ENCODE measurements at regions not wholly inside any gene's neighbourhood (a gene's known extent, or its start where the extent isn't known, plus 50 kb on each side); places are given as distances from the start of the nearest gene placed in this dataset.

GRCh38 chr20:7025635-7026034, 258.1 kb downstream of the BMP2 start:
- H3K18ac ChIP-seq (ENCODE audit: low read depth in 1 of 2, low read length in 2 of 2) = no peak overlapping the region

GRCh38 chr20:7029019-7029418, 261.5 kb downstream of the BMP2 start:
- no peak for DNase-seq
- no peak overlapping the region for H2AK5ac ChIP-seq (ENCODE audit: low read length, severe bottlenecking)
- H3K4me1 ChIP-seq (ENCODE audit: control insufficient read depth, insufficient read depth, low read depth, low read length) = no peaks in the 10 kb centered on the region
- no peak overlapping the region for H2BK5ac ChIP-seq (ENCODE audit: low read depth, low read length, poor library complexity, severe bottlenecking)
- H4K91ac ChIP-seq (ENCODE audit: low read length) = no peak overlapping the region
- no peak overlapping the region for H3K4me2 ChIP-seq (ENCODE audit: low read length, poor library complexity, severe bottlenecking)
- no peak overlapping the region for H2BK12ac ChIP-seq (ENCODE audit: low read length in 2 of 2)
- no peak overlapping the region for H2BK15ac ChIP-seq (ENCODE audit: low read depth, poor library complexity, severe bottlenecking)
- H2BK120ac ChIP-seq (ENCODE audit: low read depth, low read length) = no peak overlapping the region
- H3K9ac ChIP-seq (ENCODE audit: low read length) = no peak overlapping the region
- H3K4me3 ChIP-seq (ENCODE audit: insufficient read depth in 1 of 2, low read depth in 1 of 2, low read length in 2 of 2) = no peak overlapping the region
- H3K18ac ChIP-seq (ENCODE audit: low read depth in 1 of 2, low read length in 2 of 2) = no peak overlapping the region
- H3K23ac ChIP-seq (ENCODE audit: low read length in 2 of 2) = no peak overlapping the region
- H3K27ac ChIP-seq (ENCODE audit: low read length, poor library complexity, severe bottlenecking) = no peak overlapping the region
- H3K27me3 ChIP-seq (ENCODE audit: control insufficient read depth in 1 of 2, insufficient read depth in 1 of 2, low read length in 2 of 2) = no peaks in the 10 kb centered on the region
- no peak overlapping the region for H3K14ac ChIP-seq (ENCODE audit: low read length in 2 of 2)
- no peak overlapping the region for H4K8ac ChIP-seq (ENCODE audit: low read length)
- no peaks in the 10 kb centered on the region for H3K36me3 ChIP-seq (ENCODE audit: control insufficient read depth in 1 of 2, insufficient read depth in 2 of 2, low read depth in 1 of 2, low read length in 2 of 2)
- H3K4ac ChIP-seq (ENCODE audit: low read depth in 1 of 2, low read length in 2 of 2) = no peak overlapping the region
- no peaks in the 10 kb centered on the region for H3K79me1 ChIP-seq (replicated peaks; ENCODE audit: low read length, poor library complexity, severe bottlenecking)
- WGBS = 69% methylated on average over 4 of the region's 4 CpGs
- no peak overlapping the region for H2AFZ ChIP-seq (ENCODE audit: low read depth, low read length)
- no peaks in the 10 kb centered on the region for H3K9me3 ChIP-seq (ENCODE audit: control insufficient read depth, low read length)

More at GRCh38 chr20:7025635-7026034, 258.1 kb downstream of the BMP2 start:
- Histone ChIP-seq H4K91ac (ENCODE audit: low read length) (no peak overlapping the region), H3K4me1 (ENCODE audit: control insufficient read depth, insufficient read depth, low read depth, low read length) (no peaks in the 10 kb centered on the region), H3K14ac (ENCODE audit: low read length in 2 of 2) (no peak overlapping the region), H3K23ac (ENCODE audit: low read length in 2 of 2) (no peak overlapping the region), H3K27me3 (ENCODE audit: control insufficient read depth in 1 of 2, insufficient read depth in 1 of 2, low read length in 2 of 2) (no peaks in the 10 kb centered on the region), H3K9ac (ENCODE audit: low read length) (no peak overlapping the region), H2BK12ac (ENCODE audit: low read length in 2 of 2) (no peak overlapping the region), H3K4me2 (ENCODE audit: low read length, poor library complexity, severe bottlenecking) (no peak overlapping the region), H3K4ac (ENCODE audit: low read depth in 1 of 2, low read length in 2 of 2) (no peak overlapping the region), H2AK5ac (ENCODE audit: low read length, severe bottlenecking) (no peak overlapping the region), H3K79me1 (replicated peaks; ENCODE audit: low read length, poor library complexity, severe bottlenecking) (no peaks in the 10 kb centered on the region), H2BK15ac (ENCODE audit: low read depth, poor library complexity, severe bottlenecking) (no peak overlapping the region), H4K8ac (ENCODE audit: low read length) (no peak overlapping the region), H3K9me3 (ENCODE audit: control insufficient read depth, low read length) (peaks cover 9% of the 10 kb centered on the region), H3K4me3 (ENCODE audit: insufficient read depth in 1 of 2, low read depth in 1 of 2, low read length in 2 of 2) (no peak overlapping the region), H3K27ac (ENCODE audit: low read length, poor library complexity, severe bottlenecking) (no peak overlapping the region), H3K36me3 (ENCODE audit: control insufficient read depth in 1 of 2, insufficient read depth in 2 of 2, low read depth in 1 of 2, low read length in 2 of 2) (no peaks in the 10 kb centered on the region), H2AFZ (ENCODE audit: low read depth, low read length) (no peak overlapping the region), H2BK120ac (ENCODE audit: low read depth, low read length) (no peak overlapping the region), H2BK5ac (ENCODE audit: low read depth, low read length, poor library complexity, severe bottlenecking) (no peak overlapping the region)
- no peak for DNase-seq
- WGBS = no CpG with 5 or more reads among the region's 4 CpGs

DNA sequence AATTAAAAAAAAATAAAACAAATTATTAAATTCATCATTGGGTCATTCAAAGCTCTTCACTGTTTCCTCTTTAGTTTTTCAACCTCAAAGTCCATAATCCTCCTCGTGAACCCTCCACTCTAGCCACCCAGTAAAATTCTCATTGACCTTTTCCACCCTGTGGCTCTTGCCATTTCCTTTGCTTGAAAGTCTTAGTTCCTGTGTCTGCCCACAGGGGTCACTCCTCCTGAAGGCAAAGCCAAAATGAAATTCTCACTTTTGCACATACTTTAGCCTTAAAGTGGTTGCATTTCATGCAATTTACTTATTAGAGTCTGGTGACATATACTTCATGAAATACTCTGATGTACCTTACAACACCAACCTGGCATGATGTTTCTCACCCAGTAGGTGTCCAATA, 263.7 kb downstream of the BMP2 start:
- Histone ChIP-seq H3K27ac (ENCODE audit: low read length, poor library complexity, severe bottlenecking) (no peak overlapping the region), H4K8ac (ENCODE audit: low read length) (no peak overlapping the region), H2BK120ac (ENCODE audit: low read depth, low read length) (no peak overlapping the region), H3K9me3 (ENCODE audit: control insufficient read depth, low read length) (peaks cover 3% of the 10 kb centered on the region), H3K79me1 (replicated peaks; ENCODE audit: low read length, poor library complexity, severe bottlenecking) (no peaks in the 10 kb centered on the region), H2BK5ac (ENCODE audit: low read depth, low read length, poor library complexity, severe bottlenecking) (no peak overlapping the region), H3K4me1 (ENCODE audit: control insufficient read depth, insufficient read depth, low read depth, low read length) (no peaks in the 10 kb centered on the region), H3K18ac (ENCODE audit: low read depth in 1 of 2, low read length in 2 of 2) (no peak overlapping the region), H3K9ac (ENCODE audit: low read length) (no peak overlapping the region), H2BK12ac (ENCODE audit: low read length in 2 of 2) (no peak overlapping the region), H2AK5ac (ENCODE audit: low read length, severe bottlenecking) (no peak overlapping the region), H3K14ac (ENCODE audit: low read length in 2 of 2) (no peak overlapping the region), H2BK15ac (ENCODE audit: low read depth, poor library complexity, severe bottlenecking) (no peak overlapping the region), H3K23ac (ENCODE audit: low read length in 2 of 2) (no peak overlapping the region), H3K4me2 (ENCODE audit: low read length, poor library complexity, severe bottlenecking) (no peak overlapping the region), H3K27me3 (ENCODE audit: control insufficient read depth in 1 of 2, insufficient read depth in 1 of 2, low read length in 2 of 2) (no peaks in the 10 kb centered on the region), H4K91ac (ENCODE audit: low read length) (no peak overlapping the region), H3K4ac (ENCODE audit: low read depth in 1 of 2, low read length in 2 of 2) (no peak overlapping the region), H3K36me3 (ENCODE audit: control insufficient read depth in 1 of 2, insufficient read depth in 2 of 2, low read depth in 1 of 2, low read length in 2 of 2) (no peaks in the 10 kb centered on the region), H2AFZ (ENCODE audit: low read depth, low read length) (no peak overlapping the region), H3K4me3 (ENCODE audit: insufficient read depth in 1 of 2, low read depth in 1 of 2, low read length in 2 of 2) (no peak overlapping the region)
- 23% methylated on average over 1 of the region's 1 CpG for WGBS
- DNase-seq = no peak

DNA sequence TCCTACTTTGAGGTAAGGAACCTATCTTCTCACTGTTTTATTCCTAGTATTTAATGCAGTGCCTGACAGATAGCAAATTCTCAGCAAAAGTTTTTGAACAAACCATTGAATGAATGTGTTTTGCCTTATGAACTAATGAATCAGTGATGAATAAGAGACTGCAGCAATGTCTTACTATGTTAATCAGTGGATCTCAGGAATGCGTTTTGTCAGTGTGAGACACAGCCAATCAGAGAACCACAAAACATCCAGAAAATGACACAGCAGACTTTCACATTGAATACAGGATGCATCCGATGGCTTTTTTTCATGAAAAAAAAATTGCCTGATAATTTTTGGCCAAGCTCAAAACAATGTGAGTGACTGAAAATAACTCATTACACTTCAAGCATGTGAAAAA, 270.5 kb downstream of the BMP2 start:
- Histone ChIP-seq H3K9me3 (ENCODE audit: control insufficient read depth, low read length) (peaks cover 4% of the 10 kb centered on the region), H3K9ac (ENCODE audit: low read length) (no peak overlapping the region), H3K4ac (ENCODE audit: low read depth in 1 of 2, low read length in 2 of 2) (no peak overlapping the region), H3K36me3 (ENCODE audit: control insufficient read depth in 1 of 2, insufficient read depth in 2 of 2, low read depth in 1 of 2, low read length in 2 of 2) (no peaks in the 10 kb centered on the region), H3K27me3 (ENCODE audit: control insufficient read depth in 1 of 2, insufficient read depth in 1 of 2, low read length in 2 of 2) (no peaks in the 10 kb centered on the region), H4K91ac (ENCODE audit: low read length) (no peak overlapping the region), H2AK5ac (ENCODE audit: low read length, severe bottlenecking) (no peak overlapping the region), H3K79me1 (replicated peaks; ENCODE audit: low read length, poor library complexity, severe bottlenecking) (no peaks in the 10 kb centered on the region), H2BK15ac (ENCODE audit: low read depth, poor library complexity, severe bottlenecking) (no peak overlapping the region), H3K4me3 (ENCODE audit: insufficient read depth in 1 of 2, low read depth in 1 of 2, low read length in 2 of 2) (no peak overlapping the region), H3K18ac (ENCODE audit: low read depth in 1 of 2, low read length in 2 of 2) (no peak overlapping the region), H2BK12ac (ENCODE audit: low read length in 2 of 2) (no peak overlapping the region), H3K14ac (ENCODE audit: low read length in 2 of 2) (no peak overlapping the region), H2BK120ac (ENCODE audit: low read depth, low read length) (no peak overlapping the region), H2AFZ (ENCODE audit: low read depth, low read length) (no peak overlapping the region), H3K4me1 (ENCODE audit: control insufficient read depth, insufficient read depth, low read depth, low read length) (no peaks in the 10 kb centered on the region), H4K8ac (ENCODE audit: low read length) (no peak overlapping the region), H3K27ac (ENCODE audit: low read length, poor library complexity, severe bottlenecking) (no peak overlapping the region), H3K23ac (ENCODE audit: low read length in 2 of 2) (no peak overlapping the region), H2BK5ac (ENCODE audit: low read depth, low read length, poor library complexity, severe bottlenecking) (no peak overlapping the region), H3K4me2 (ENCODE audit: low read length, poor library complexity, severe bottlenecking) (no peak overlapping the region)
- no peak for DNase-seq
- WGBS = 93% methylated on average over 2 of the region's 2 CpGs
